ENCODE measurements at regions not wholly inside any gene's neighbourhood (a gene's known extent, or its start where the extent isn't known, plus 50 kb on each side); places are given as distances from the start of the nearest gene placed in this dataset.
A peak's percentile ranks its signal among the peaks of the same experiment; 100 is the strongest.

DNA sequence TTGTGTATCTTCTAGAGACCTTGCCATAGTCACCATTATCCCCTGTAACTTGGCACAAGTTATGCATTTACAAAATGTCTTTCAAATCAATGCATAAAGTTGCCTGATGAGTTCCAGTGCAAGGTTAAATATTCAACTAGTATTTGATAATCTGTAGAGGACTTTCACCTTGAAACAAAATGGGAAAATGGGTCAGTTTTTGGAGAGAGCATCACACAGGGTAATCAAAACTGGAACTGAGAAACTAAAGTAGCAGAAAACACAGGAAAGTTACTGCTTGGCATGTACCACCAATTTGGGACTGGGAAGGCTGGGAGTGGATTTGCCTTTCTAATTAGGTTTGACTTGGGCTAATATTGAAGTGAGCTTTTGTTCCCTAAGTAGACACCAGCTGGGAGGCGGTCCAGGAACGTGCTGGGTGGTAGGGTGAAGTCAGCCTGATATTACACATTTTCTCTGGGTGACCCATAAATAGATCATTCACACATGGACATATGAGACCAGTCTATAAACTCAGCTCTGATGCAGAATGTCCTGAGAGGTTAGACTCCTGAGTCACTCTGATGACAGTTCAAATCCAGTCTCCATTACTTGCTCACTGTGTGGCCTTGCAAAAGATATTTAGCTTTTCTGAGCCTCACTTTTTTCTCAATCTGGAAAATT lies 152.3 kb downstream of the PCTP start:
- no peak for DNase-seq (ENCODE audit: low read depth, low spot score)

DNA sequence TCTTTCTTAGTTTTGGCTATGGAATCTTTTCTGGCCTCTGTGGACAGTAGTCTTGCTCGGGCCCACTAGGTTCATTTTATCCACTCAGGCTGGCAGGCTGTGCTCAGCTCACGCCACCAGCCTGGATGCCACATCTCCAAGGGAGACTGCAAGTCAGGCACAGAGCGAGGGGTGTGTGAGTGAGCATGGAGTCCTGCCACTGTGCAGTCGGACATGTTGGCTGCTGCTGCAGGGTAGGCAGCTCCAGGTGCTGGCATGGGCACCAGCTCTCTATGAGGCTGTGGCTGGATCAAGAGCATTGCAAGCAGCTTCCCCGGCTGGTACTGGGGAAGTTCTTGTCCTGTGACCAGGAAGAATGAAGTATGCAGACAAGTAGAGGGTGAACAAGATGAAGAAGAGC lies 158.9 kb downstream of the PCTP start:
- no peak for DNase-seq (ENCODE audit: low read depth, low spot score)

DNA sequence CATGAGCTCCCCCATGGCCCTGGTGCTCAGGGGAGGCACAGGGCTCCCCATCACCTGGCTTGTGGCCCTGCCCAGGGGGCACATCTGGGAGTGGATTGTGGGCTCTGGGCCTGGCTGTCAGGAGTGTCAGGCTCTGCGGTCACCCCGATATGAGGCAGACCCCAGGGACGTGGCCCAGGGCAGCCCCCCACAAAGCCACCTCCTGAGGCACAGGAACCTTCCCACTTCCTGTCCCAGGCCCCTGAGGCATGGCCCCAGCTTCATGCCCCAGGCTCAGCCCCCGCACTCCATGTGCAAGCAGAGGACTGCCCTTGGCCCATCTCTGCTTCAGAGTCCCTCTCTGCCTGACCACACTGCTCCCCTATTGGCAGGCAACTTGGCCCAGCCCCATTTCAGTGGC lies 160.3 kb downstream of the PCTP start:
- no peak for DNase-seq (ENCODE audit: low read depth, low spot score)

DNA sequence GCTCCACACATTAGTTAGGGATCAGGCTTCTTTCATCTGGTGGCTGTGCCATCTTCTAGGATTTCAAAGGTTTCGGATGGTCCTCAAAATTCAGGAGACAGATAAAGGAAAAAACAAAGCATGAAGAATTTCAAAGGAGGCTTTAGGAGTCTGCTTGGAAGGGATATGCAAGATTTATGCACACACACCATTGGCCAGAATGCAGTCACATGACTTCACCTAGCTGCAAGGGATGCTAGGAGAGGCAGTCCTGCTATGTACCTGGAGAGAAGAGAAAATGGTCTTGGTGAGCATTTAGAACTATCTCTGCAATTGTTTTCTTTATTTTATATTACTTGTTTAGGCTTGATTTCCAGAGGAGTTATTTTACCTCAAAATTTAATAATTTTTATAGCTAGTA lies 174.6 kb downstream of the PCTP start:
- no peak for DNase-seq (ENCODE audit: low read depth, low spot score)

DNA sequence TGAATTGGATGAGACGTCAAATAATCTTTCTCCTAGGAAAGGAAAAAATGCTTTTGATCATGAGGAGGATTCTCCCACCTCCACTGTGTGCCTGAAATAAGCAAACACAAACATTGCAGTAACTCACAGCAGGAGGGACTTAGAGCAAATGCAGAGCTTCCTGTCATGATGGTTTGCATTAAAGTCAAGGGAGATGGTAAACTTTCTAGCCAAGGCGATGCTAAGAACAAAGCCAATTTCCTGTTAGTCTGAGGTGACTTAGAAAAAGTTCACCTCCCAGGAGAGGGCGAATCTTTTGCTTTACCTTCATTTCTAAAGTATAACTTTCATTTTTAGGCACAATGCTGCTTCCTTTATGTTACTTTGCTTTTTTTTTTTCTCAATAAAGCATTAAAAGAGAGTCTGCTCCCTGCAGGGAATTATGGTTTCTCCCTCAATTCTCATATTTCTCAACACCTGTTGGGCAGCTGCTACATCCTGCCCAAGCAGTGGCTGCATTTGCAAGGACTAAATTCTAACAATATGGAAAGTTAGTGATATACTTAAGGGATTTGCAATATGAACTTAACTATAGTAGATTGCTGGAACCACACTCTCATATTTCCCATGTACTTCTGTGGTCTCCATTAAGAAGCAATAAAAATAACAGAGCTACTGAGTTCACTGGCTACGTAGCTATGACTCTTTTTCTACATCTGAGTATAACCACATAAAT lies 175.6 kb downstream of the PCTP start:
- DNase-seq (ENCODE audit: low read depth, low spot score) = peak; percentile 10

DNA sequence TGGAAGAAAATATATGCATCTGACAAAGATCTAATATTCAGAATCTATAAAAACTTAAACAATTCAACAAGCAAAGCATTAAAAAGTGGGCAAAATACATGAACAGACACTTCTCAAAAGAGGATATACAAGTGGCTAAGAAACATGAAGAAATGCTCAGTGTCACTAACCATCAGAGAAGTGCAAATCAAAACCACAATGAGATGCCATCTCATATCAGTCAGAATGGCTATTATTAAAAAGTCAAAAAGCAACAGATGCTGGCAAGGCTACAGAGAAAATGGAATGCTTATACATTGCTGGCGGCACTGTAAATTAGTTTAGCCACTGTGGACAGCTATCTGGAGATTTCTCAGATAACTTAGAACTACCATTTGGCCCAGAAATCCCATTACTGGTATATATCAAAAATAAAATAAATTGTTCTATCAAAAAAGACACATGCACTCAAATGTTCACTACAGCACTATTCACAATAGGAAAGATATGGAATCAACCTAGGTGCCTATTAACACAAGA lies 179.5 kb downstream of the PCTP start:
- no peak for DNase-seq (ENCODE audit: low read depth, low spot score)

DNA sequence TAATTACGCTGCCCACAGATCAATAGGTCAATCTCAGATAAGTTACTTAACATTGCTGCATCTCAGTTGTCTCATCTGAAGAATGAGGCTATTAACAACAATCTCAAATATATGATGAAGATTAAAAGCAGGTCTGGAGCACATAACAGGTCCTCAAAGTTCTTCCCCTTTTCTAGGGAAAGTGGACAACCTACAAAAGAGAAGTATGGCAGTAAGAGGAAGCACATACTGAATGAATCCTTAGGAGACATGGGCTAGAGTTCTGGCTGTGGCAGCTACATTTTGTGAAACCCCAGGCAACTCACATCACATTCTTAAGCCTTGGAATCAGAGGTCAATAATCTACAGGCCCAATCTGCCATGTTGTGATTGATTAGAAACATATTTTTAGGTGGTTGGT lies 180.6 kb downstream of the PCTP start:
- no peak for DNase-seq (ENCODE audit: low read depth, low spot score)

DNA sequence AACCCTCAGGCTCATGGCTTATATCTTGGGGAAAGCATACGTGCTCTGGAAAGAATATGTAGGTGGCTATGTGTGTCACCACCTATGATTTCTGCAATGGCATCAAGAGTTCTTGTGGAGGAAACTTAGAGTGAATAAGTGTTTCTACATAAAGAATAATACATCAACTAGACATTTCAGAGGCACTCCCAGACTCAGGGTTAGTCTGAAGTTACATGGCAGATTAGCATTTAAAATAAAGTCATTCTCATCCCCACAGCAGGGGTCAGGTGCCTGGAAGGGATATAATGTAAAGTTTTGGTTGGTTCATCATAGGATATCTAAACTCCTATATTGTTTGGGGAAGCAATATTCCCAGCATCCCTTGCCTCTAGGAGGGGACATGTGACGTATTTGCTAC lies 182.1 kb downstream of the PCTP start:
- no peak for DNase-seq (ENCODE audit: low read depth, low spot score)

DNA sequence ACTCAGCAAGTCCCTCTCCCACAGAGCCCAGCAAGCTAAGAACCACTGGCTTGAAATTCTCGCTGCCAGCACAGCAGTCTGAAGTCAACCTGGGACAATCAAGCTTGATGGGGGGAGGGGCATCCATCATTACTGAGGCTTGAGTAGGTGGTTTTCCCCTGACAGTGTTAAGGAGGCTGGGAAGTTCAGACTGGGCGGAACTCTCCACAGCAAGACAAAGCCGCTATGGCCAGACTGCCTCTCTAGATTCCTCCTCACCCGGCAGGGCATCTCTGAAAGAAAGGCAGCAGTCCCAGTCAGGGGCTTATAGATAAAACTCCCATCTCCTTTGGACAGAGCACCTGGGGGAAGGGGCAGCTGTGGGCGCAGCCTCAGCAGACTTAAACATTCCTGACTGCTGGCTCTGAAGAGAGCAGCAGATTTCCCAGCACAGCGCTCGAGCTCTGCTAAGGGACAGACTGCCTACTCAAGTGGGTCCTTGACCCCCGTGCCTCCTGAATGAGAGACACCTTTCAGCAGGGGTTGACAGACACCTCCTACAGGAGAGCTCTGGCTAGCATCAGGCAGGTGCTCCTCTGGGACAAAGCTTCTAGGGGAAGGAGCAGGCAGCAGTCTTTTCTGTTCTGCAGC lies 188.4 kb downstream of the PCTP start:
- DNase-seq (ENCODE audit: low read depth, low spot score) = peak; percentile 89

DNA sequence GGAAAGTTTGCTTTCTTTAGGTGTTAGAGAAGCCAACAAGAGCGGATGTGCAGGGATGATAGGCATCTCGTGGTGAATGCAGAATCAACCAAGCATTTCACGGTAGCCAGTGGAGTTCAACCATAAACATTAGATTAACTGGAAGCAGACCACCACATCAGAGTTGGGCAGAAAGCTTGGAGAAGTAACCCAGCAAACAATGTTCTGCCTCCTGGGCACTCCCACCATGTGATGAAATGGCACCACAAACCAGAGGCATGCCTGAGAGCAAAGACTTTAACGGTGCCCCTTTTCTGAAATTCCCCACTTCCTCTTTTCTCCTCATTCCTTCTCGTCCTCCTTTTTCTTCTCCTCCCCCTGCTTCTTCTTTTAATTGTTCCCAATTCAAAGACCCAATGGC lies 193.5 kb upstream of the ANKFN1 start:
- no peak for DNase-seq (ENCODE audit: low read depth, low spot score)

DNA sequence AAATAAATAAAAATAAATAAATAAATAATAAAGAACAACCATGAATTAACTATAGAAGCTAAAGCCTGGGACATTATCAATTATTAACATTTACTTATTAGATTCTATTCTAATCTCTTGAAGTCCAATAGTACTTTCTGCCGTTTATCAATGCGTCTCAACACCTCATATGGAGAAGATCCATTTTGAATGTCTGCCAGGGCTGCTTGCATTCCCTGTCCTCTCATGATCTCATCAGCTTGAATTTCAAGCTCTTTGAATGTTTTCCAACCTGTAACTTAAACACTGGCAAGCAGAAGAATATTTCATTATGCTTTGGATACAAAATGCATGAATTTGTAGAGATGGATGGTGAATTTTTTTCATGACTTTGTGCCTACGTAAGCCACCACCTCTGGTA lies 191.9 kb upstream of the ANKFN1 start:
- DNase-seq (ENCODE audit: low read depth, low spot score) = no peak

DNA sequence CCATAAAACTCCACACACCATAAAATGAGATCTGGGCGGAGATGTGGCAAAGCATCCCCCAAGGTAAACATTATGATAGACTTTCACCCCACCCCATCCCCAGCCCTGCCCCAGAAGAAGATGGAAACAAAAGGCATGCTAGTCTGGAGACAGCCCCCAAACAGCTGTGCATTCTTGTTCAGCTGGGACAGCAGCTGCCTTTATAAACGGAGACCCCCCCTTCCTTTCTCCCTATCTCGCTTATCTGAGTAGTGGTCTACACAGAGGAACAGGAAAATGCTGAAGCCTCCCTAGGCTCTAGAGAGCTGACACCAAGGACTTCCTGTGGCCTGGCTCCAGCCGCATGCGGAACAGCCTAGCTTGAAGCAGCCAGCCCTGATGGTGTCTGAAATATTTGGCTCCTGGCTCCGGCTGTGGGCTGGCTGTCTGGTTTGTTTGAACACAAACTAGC lies 190.3 kb upstream of the ANKFN1 start:
- DNase-seq (ENCODE audit: low read depth, low spot score) = peak; percentile 4

DNA sequence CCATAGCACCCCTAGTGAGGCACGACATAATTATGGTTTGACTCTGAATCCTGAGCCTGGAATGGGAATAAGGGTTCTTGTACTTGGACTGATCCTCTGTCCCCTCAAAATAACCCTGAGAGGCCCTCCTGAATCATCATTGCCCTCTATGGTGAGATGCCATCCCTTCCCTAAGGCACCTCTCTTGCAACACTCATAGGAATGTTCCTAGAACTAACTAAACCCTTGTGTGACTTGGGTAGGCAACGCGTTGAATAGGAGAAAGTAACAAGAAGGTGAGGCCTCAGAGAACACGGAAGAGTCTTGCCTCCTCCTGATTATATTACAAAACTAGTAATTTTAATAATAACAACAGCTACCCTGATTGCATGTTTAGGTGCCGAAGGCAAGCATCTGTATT lies 189.1 kb upstream of the ANKFN1 start:
- no peak for DNase-seq (ENCODE audit: low read depth, low spot score)

DNA sequence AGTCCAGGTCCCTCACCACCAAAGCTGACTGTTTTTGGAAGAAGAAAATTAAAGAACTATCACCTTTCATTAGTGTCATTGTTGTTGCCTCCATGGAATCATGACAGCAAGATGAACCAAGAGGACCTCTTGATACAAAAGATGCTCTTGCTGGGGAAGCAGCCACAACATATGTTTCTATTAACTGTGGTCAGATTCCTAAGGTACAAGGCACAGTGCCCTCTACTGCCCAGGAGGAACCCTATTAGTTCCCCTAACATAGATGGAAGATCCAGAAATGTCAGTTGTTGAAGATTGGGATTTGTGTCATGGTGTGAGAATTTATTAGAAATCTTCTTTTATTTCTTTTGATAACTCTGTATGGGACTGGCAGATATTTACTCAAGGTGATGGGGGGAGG lies 188.2 kb upstream of the ANKFN1 start:
- DNase-seq (ENCODE audit: low read depth, low spot score) = no peak

DNA sequence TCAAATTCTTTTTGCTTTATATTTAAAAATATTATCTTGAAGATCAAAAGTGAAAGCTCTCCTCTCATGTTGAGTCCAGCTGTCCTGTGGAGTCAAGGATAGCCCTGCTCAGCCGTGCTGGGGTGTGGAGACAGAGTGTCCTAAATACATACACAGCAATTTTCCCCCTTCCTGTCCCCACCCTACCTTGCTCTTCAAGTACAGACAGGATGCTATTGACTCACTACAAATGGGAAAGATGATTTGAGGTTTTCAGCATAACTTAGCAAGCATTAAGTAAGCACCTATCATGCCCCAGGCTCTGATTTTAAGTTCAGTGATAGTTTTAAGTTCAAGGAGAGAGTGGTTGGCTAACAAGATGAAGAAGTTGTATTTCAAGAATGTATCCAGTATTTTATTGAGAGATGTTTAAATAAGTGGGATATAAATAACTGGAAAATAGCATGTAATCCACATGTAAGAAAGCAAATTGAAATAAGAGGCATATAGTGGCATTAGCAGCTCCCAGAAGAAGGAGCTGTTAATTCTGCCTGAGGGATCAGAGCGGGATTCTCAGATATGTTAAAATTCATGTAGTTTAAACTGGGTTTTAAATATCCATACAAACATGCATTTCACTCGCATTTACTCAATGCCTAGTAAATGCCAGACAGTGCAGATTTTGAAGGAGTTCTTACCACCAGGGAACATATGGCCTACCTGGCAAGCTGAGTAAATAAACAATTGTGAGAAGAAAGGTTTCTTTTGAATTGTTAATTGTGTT lies 183.5 kb upstream of the ANKFN1 start:
- DNase-seq (ENCODE audit: low read depth, low spot score) = no peak

DNA sequence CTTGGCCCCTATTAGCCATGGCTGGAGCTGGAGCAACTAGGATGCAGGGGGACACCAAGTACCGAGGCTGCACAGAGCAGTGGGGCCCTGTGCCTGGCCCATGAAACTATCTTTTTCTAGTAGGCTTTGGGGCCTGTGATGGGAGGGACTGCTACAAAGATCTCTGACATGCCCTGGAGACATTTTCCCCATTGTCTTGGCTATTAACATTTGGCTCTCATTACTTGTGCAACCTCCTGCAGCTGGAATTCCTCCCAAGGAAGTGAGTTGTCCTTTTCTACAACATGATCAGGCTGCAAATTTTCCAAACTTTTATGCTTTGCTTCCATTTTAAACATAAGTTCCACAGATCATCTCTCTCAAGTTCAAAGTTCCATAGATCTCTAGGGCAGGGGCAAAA lies 174.7 kb upstream of the ANKFN1 start:
- no peak for DNase-seq (ENCODE audit: low read depth, low spot score)

DNA sequence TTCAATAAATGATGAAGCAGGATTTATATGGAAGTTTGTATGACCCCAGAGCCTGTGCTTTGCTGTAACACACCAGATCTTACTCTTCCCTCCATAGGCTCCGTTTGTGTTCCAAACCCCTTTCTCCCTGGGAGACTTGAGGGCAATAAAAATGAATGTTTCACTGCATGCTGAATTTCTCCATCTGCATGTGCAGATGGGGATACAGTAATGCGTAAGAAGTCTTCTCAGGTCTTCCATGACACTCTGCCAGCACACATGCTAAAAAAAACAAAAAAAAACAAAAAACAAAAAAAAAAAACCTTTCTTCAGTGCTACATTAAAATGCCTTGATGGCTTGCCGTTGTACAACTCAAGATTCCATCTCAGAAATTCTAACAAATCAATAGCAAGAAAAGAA lies 170.2 kb upstream of the ANKFN1 start:
- no peak for DNase-seq (ENCODE audit: low read depth, low spot score)

DNA sequence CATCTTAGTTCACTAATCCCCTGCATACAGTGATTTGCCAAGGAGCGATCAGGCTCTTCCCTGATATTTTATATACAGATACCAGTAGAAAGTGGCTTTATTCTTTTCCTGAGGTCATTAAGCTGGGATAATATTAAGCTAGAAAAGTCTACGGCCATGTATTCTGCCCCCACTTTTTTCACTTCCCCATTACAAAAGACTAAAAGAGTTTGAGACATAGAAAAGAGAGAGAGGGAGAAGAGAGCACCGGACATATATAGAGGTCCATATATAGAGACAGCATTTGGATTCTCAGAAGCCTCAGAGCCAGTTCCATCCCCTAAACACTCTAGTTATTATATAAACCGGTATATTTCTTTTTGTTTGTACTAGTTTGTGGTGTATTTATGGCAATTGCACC lies 166.5 kb upstream of the ANKFN1 start:
- DNase-seq (ENCODE audit: low read depth, low spot score) = no peak

DNA sequence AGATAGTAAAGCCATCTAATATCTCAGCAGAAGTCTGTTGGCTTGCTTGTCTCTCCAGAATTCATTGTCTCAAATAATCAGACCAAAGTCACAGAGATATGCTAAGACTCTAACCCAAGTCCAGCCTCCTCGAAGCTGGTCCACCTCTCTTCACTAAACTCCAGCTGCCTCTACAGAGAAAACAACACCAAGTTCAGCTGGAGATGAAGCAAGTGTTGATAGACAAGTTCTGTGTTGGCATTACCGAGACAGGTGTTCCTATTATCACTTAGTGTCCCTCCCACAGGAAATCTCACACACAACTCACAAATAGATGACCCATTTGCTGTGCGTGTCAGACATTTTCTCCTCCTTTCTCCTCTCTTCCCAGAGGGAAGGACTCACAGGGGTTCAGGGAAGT lies 164.4 kb upstream of the ANKFN1 start:
- no peak for DNase-seq (ENCODE audit: low read depth, low spot score)

DNA sequence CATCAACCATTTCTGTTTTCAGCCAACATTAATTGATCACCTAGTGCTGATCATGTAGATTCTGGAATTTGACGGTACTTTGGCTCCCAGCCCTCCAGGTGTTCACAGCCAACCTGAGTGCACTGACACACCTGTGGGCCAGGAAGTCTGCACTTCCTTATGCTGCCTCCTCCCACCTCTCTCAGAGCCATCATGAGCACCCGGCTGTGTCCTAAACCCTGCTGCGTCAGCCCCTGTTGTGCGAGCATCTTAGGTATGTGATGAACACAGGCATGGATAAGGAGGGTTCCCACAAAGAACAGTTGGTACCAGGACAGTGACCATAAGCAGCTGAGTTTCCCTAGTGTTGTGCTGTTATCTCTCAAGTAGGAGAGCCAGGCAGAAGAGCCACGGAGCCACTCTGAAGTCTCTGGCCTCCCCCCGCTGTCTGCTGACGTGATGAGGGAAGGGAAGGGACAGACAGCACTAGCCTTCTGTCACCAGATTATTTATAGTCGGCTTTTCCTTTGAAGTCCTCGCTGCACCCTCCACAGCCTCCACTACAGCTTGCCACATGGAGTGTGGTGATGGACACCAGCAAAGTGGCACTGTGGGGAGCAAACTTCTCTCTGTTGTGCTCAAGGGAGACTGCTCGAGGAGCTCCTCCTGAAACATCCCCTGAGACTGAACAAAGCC lies 162.8 kb upstream of the ANKFN1 start:
- DNase-seq (ENCODE audit: low read depth, low spot score) = no peak

DNA sequence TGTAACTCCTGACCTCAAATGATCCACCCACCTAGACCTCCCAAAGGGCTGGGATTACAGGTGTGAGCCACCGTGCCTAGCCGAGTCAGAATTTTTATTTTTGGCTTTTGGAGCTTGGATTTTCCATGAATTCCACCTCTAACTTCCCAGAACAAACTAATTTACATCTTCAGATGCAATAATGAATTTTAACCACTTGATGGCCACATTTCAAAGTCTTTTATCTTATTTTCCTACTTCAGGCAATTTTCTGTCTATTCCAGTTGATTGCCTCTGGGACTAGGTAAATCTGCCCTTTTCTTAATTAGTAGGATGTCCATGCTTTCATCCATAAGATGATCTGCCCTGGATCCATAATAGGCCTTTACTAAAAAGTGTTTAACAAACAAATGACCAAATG lies 156.4 kb upstream of the ANKFN1 start:
- DNase-seq (ENCODE audit: low read depth, low spot score) = no peak

DNA sequence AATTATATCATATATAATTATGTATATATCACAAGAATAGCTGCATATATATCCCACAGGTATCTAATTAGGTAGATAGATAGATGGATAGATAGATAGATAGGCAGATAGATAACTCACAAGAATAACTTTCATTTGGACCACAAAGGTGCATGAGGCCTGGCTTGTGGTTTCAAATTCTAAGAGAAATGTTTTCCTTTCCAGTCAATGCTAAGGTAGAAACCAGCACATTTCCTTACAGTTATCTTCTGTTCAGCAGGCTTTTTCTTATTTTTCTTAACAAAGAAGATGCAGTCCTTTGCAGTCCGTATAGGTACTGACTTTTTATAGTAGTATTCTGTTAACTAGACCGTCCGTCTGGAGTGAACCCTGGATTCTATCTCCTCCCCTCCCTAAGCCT lies 152.9 kb upstream of the ANKFN1 start:
- no peak for DNase-seq (ENCODE audit: low read depth, low spot score)

Measured in ELF-1 (cell line).